ENCODE measurements at regions not wholly inside any gene's neighbourhood (a gene's known extent, or its start where the extent isn't known, plus 50 kb on each side); places are given as distances from the start of the nearest gene placed in this dataset.

DNA sequence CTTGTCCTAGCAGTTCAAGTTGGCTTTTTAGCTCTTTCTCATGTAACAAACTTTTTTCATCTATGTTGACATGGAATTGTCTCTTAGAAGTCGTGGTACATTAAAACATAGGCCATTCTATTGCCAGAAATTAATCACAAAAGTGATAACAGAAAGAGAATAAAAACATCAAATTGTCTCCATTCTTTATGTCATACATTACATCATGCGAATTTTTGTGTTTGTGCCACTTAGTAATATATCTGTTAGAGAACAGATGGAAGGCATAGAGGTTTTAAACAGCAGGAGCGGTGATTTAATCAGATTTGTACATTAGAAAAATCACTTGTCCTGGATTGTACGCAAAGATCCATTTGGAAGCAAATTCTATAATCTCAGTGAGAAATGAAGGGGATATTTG, 136.5 kb upstream of the CDH20 start:
- no peak overlapping the region for H3K4me3 ChIP-seq
- no peak for ATAC-seq (replicated peaks in 6 of 8)
- H3K4me1 ChIP-seq (replicated peaks in 1 of 2), result peaks cover 0 to 3% of the 10 kb centered on the region in 2 donors
- 40 to 100% (median 89%) methylated on average over 1 to 4 of the region's 4 CpGs for WGBS, 10 experiments
- in situ Hi-C loops (cut with MboI; ENCODE audit: low pct_unique_long_range_greater_than_20kb in 2 of 9, low sequenced_read_pairs in 9 of 9, unreplicated experiment in 9 of 9), result no loop called here
- H3K27ac ChIP-seq, result no peak overlapping the region

DNA sequence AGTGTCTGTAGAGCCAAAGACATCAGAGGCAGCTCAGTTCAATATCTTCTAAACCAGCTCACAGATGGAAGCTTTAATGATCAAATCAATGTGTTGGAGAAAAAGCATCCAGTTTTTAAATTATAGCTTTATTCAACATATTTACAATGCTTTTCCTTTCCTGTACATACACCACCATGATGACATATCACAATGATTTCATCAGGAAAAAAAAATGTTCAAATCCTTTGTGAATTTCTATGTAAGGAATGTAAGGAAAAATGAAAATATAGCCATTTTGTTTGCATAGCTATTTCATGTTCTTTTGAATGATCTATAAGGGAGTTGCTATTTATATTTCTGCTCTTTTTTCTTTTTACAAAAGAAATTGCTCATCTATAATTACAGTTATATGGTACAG, 134.7 kb upstream of the CDH20 start:
- peak in 1 of 8 experiments; percentile 16 for ATAC-seq (replicated peaks in 6 of 8)
- H3K4me3 ChIP-seq, result no peak overlapping the region
- no peak overlapping the region for H3K27ac ChIP-seq
- in situ Hi-C loops (cut with MboI; ENCODE audit: low pct_unique_long_range_greater_than_20kb in 2 of 9, low sequenced_read_pairs in 9 of 9, unreplicated experiment in 9 of 9), result no loop called here
- H3K4me1 ChIP-seq (replicated peaks in 1 of 2), result peaks cover 0 to 3% of the 10 kb centered on the region in 2 donors

DNA sequence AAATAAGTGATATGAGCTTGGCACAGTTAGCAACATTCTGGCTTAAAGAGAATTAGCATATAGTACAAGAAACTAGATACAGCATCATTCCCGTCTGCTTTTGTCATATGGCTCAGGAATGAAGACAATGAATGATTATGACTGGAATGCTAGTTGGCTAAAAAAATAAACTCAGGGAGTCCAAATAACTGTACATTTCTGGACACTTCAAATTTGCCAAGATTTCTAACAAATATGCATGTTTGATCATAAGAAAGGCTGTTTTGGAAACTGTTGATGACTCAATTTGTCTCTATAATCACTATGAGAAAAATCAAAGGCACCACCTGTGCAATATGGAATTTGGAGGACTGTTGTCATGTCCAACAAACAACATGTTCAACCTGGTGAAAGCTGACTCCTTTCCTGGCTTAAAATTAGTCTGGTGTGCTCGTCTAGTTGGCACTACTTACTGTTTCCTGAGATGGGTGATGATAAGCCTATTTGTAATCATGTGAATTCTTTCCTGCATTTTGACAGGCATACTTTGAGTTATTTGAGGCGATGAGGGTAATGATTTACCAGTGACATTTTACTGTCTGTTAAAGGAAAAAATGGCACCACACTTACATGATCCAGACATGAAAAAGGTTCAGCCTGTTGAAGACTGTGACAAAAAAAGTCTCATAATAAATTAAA, 133.9 kb upstream of the CDH20 start:
- in situ Hi-C loops (cut with MboI; ENCODE audit: low pct_unique_long_range_greater_than_20kb in 2 of 9, low sequenced_read_pairs in 9 of 9, unreplicated experiment in 9 of 9), result no loop called here
- peak in 2 of 8 experiments; percentile 47 to 86 for ATAC-seq (replicated peaks in 6 of 8)
- H3K4me3 ChIP-seq, result no peak overlapping the region
- WGBS, 10 experiments, result 0 to 100% (median 83%) methylated on average over 1 to 3 of the region's 3 CpGs; no CpG with 5 or more reads in 1 of the 10 experiments
- H3K4me1 ChIP-seq (replicated peaks in 1 of 2), result peaks cover 0 to 3% of the 10 kb centered on the region in 2 donors
- no peak overlapping the region for H3K27ac ChIP-seq

DNA sequence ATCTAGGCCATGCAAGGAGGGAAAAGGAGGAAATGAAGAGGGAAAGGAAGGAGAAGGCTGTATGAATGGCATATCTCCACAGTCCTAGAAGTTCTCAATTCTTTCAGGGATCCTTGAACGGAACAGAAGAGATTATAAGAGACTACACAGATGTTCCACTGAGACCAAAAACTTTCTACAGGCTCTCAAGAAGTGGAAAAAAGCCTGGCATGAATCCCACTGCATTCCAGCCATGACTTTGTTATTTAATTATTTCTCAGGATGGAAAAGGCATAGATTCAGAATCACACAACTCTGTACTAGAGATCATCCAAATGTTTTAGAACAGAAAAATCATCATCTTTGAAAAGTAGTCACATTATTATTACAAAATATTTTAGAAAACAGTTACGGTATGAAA, 131.7 kb upstream of the CDH20 start:
- ATAC-seq (replicated peaks in 6 of 8), result no peak
- 5 to 100% (median 80%) methylated on average over 1 to 2 of the region's 2 CpGs; no CpG with 5 or more reads in 1 of the 10 experiments for WGBS, 10 experiments
- in situ Hi-C loops (cut with MboI; ENCODE audit: low pct_unique_long_range_greater_than_20kb in 2 of 9, low sequenced_read_pairs in 9 of 9, unreplicated experiment in 9 of 9), result loop anchor here in 1 of 9 experiments (25.0 kb wide), 1 partner anchor 89 kb away; no protein-coding TSS in a partner anchor

DNA sequence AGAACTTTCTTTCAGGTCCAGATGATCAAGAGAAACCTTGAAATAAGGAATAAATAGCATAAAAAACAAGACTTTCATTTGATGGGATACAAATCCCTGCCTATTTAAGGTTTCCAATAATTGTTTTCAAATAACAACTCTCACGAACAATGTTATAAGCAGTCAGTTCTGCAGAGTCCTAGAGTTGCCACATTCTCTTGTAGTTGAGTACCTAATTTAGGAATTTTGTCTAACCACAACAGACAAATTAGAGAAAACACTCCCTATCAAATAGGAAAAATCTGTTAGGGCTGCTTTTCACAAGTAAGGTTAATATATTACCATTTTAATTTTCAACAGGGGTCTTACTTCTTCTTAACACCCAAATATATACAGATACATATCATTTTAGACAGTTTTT, 130.1 kb upstream of the CDH20 start:
- in situ Hi-C loops (cut with MboI; ENCODE audit: low pct_unique_long_range_greater_than_20kb in 2 of 9, low sequenced_read_pairs in 9 of 9, unreplicated experiment in 9 of 9), result loop anchor here in 1 of 9 experiments (25.0 kb wide), 1 partner anchor 91 kb away; no protein-coding TSS in a partner anchor
- Histone ChIP-seq H3K4me3 (no peak overlapping the region), H3K4me1 (replicated peaks in 1 of 2) (peaks cover 0 to 3% of the 10 kb centered on the region in 2 donors), H3K27ac (no peak overlapping the region)
- ATAC-seq (replicated peaks in 6 of 8), result no peak
- WGBS, 10 experiments, result 0 to 100% (median 78%) methylated on average over 1 of the region's 1 CpG; no CpG with 5 or more reads in 1 of the 10 experiments

More for the DNA sequence above, 131.7 kb upstream of the CDH20 start:
- H3K4me1 ChIP-seq (replicated peaks in 1 of 2), result peaks cover 0 to 3% of the 10 kb centered on the region in 2 donors
- H3K4me3 ChIP-seq, result no peak overlapping the region
- no peak overlapping the region for H3K27ac ChIP-seq

DNA sequence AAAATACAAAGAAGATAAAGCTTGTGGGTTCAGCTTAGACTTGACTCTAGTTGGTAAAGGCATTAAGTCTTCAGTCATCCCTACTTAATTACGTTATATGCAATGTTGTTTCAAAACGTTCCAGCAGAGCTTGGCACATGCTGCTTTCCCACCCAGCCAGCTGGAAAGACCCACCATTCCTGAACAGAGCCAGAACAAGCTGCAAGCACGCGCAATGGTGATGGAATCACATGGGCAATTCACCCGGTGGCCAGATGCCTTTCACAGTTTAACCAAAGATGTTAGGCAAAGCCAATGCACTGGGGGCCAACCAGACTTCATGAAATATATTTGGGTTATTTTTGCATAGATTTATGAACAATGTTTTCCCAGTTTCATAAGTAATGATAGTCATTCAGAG, 123.4 kb upstream of the CDH20 start:
- H3K27ac ChIP-seq, result no peak overlapping the region
- no peak overlapping the region for H3K4me3 ChIP-seq
- in situ Hi-C loops (cut with MboI; ENCODE audit: low pct_unique_long_range_greater_than_20kb in 2 of 9, low sequenced_read_pairs in 9 of 9, unreplicated experiment in 9 of 9), result loop anchor here in 1 of 9 experiments (25.0 kb wide), 1 partner anchor 98 kb away; no protein-coding TSS in a partner anchor
- no peak for ATAC-seq (replicated peaks in 6 of 8)
- WGBS, 10 experiments, result 7 to 96% (median 40%) methylated on average over 2 to 5 of the region's 5 CpGs; no CpG with 5 or more reads in 2 of the 10 experiments
- no peaks in the 10 kb centered on the region for H3K4me1 ChIP-seq (replicated peaks in 1 of 2)

DNA sequence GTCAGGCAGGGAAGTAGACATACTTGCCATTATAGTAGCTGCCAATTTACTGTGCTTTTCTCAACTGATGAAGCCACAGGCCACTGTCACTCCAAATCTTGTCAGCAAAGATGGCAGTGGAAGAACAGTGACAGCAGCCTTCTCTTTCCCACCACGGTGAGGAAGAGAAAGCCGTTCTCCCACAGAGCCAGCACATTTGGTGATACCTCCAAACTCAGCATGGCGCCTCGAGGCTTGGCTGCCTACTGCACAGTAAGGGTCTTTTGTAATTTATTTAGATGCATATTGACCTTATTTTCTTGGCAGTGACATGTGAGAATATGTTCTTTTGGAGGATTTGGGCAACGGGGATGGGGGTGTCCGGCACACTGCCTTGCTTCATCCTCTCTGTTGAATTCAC, 117.2 kb upstream of the CDH20 start:
- no peak for ATAC-seq (replicated peaks in 6 of 8)
- 20 to 87% (median 67%) methylated on average over 1 to 5 of the region's 6 CpGs; no CpG with 5 or more reads in 2 of the 10 experiments for WGBS, 10 experiments
- Histone ChIP-seq H3K4me1 (replicated peaks in 1 of 2) (no peaks in the 10 kb centered on the region), H3K4me3 (no peak overlapping the region), H3K27ac (no peak overlapping the region)
- in situ Hi-C loops (cut with MboI; ENCODE audit: low pct_unique_long_range_greater_than_20kb in 2 of 9, low sequenced_read_pairs in 9 of 9, unreplicated experiment in 9 of 9), result loop anchor here in 1 of 9 experiments (25.0 kb wide), 1 partner anchor 104 kb away; no protein-coding TSS in a partner anchor

DNA sequence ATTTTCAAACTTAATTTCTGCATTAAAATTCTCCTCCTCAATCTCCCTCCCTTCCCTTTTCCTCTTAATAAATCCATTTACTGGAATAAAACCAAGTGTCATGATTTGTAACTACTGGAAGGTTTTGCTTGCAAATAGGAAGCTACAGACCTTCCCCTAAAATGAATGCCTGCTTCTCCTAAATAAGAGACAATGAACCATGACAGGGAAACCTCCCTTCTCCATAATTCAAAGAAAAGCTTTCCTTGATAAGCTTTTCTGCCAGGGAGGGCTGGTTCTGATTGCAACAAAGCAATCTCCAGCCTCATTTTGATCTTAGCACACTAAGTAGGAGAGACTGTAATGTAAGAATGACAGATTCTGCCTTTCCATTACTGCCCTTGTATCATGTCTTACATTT, 111.0 kb upstream of the CDH20 start:
- Histone ChIP-seq H3K27ac (no peak overlapping the region), H3K4me3 (no peak overlapping the region), H3K4me1 (replicated peaks in 1 of 2) (peaks cover 0 to 9% of the 10 kb centered on the region in 2 donors)
- in situ Hi-C loops (cut with MboI; ENCODE audit: low pct_unique_long_range_greater_than_20kb in 2 of 9, low sequenced_read_pairs in 9 of 9, unreplicated experiment in 9 of 9), result loop anchor here in 1 of 9 experiments (25.0 kb wide), 1 partner anchor 110 kb away; no protein-coding TSS in a partner anchor
- ATAC-seq (replicated peaks in 6 of 8), result peak in 3 of 8 experiments; percentile 17 to 36 (median 33)

DNA sequence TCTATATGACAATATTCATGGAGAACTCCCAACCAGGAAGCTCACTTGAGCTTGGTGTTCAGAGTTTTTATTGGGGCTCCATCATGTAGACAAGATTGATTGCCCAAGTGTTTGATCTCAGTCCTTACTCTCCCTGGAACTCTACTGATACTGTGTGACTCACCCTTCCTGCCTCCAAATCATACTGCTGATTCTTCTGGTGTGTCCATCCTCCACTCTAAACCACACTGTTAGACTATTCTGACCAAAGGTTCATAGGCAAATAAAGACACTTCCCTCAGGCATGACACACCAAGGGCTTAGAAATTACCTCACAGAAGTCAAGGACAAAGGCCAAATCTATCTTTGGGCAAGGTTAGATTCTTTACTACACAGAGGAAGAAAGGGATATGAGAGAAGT, 107.9 kb upstream of the CDH20 start:
- Histone ChIP-seq H3K4me1 (replicated peaks in 1 of 2) (peaks cover 0 to 9% of the 10 kb centered on the region in 2 donors), H3K27ac (no peak overlapping the region), H3K4me3 (no peak overlapping the region)
- in situ Hi-C loops (cut with MboI; ENCODE audit: low pct_unique_long_range_greater_than_20kb in 2 of 9, low sequenced_read_pairs in 9 of 9, unreplicated experiment in 9 of 9), result no loop called here
- ATAC-seq (replicated peaks in 6 of 8), result no peak

DNA sequence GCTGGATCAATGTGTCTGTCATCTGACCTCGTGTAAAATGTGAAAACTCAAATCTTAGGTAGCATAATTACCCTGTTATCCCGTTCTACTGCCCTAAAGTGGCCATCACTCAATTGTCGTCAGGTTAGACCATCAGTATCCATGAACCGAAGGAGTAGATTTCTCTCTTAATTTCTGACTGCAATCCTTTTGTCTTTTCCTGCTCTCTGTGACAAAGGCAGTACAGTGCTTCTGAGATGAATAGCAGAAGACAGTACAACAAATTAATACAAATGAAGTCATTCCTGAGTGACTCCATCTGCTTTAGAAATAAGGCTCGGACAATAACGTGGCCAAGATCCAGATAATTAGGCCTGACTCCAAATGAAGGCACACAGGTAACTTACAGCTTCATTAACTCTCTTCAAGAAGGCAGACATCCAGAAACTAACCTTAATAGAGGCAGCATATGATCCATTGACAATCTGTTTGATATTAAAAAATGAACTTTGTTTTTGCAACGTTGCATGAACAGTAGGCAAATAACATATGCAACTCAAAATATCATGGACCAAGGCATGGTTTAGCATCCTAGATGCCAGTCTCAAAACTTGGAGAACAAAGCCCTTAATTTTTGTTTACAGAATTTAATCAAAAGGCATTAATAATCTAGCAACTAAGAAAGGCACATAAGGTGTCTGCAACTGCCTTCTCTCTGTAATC, 96.7 kb upstream of the CDH20 start:
- Histone ChIP-seq H3K4me3 (no peak overlapping the region), H3K27ac (no peak overlapping the region), H3K4me1 (replicated peaks in 1 of 2) (peaks cover 8 to 25% of the 10 kb centered on the region in 2 donors)
- in situ Hi-C loops (cut with MboI; ENCODE audit: low pct_unique_long_range_greater_than_20kb in 2 of 9, low sequenced_read_pairs in 9 of 9, unreplicated experiment in 9 of 9), result no loop called here
- WGBS, 10 experiments, result 2 to 72% (median 55%) methylated on average over 3 to 7 of the region's 7 CpGs
- ATAC-seq (replicated peaks in 6 of 8), result peak in 5 of 8 experiments; percentile 56 to 89 (median 84)

DNA sequence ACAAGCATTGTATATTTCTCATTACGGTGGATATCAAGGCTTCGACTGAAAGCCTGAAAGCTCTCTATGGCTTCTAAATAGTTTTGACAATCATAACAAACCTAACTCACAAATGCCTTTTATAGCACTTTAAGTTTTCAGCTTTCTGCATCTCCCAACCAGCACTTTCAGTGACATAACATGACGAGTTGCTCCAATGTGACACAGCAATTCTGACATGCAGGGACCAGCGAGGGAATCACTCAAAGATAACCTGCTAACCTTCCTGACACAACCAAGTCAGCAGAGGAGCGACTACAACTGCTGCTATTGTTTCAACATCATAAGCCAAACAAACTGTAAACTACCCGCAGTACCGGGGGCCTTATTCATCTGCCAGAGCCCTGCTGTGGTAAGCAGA, 95.7 kb upstream of the CDH20 start:
- no peak for ATAC-seq (replicated peaks in 6 of 8)
- in situ Hi-C loops (cut with MboI; ENCODE audit: low pct_unique_long_range_greater_than_20kb in 2 of 9, low sequenced_read_pairs in 9 of 9, unreplicated experiment in 9 of 9), result no loop called here
- no peak overlapping the region for H3K27ac ChIP-seq
- H3K4me3 ChIP-seq, result no peak overlapping the region
- H3K4me1 ChIP-seq (replicated peaks in 1 of 2), result peaks cover 15 to 35% of the 10 kb centered on the region in 2 donors
- WGBS, 10 experiments, result 35 to 100% (median 85%) methylated on average over 1 to 7 of the region's 7 CpGs

DNA sequence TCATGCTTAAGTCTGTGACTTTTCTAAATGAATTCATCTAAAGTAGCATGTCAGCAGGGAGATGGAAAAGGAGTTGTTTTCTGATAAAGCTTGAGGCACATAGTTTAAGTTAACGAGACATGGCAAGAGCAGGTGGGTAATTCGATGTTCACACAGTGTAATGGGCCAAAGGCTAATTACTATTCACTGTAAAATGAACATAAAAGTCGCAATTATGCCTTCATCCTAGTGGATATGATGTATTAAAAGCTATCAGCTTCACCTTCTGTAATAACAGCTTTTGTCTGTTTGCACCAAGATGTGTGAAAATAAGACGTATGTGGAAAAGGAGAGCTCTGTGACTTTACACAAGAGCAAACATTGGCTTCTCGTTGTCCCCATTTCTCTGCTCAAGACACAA, 94.2 kb upstream of the CDH20 start:
- ATAC-seq (replicated peaks in 6 of 8), result no peak
- H3K4me1 ChIP-seq (replicated peaks in 1 of 2), result peaks cover 15 to 35% of the 10 kb centered on the region in 2 donors
- WGBS, 10 experiments, result 8 to 90% (median 62%) methylated on average over 2 to 5 of the region's 5 CpGs; no CpG with 5 or more reads in 1 of the 10 experiments
- no peak overlapping the region for H3K4me3 ChIP-seq
- in situ Hi-C loops (cut with MboI; ENCODE audit: low pct_unique_long_range_greater_than_20kb in 2 of 9, low sequenced_read_pairs in 9 of 9, unreplicated experiment in 9 of 9), result no loop called here
- no peak overlapping the region for H3K27ac ChIP-seq

DNA sequence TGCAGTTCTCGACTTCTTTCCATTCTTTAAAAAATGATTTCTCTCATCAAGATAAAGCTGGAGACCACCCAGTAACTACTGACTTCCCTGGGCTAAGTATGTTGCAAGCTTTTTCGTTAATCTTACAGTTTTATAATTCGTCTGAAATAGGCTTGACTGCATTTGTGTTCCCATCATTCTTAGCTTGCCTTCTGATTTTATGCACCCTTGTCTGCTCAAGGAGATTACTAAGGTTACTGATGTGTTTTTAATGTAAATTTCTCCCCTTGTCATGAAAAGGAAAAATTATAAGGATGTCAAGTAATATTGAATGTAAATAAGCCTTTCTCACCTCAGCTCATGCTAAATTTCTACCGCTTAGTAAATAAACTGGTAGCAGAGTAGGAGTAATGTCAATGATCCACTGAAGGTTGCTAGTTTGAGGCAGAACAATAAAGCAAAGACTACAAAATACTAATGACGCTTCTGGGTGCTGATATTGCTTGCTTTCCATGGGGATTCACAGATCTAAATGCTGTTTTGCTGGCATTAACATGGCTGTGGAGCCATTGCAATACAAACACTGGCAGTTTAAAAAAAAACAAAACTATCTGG, 91.9 kb upstream of the CDH20 start:
- ATAC-seq (replicated peaks in 6 of 8), result peak in 5 of 8 experiments; percentile 30 to 70 (median 60)
- in situ Hi-C loops (cut with MboI; ENCODE audit: low pct_unique_long_range_greater_than_20kb in 2 of 9, low sequenced_read_pairs in 9 of 9, unreplicated experiment in 9 of 9), result no loop called here
- peak overlapping the region in 1 of 2 donors; percentile 26 for H3K27ac ChIP-seq
- peaks cover 11 to 37% of the 10 kb centered on the region in 2 donors for H3K4me1 ChIP-seq (replicated peaks in 1 of 2)
- WGBS, 10 experiments, result 17 to 96% (median 59%) methylated on average over 2 to 5 of the region's 5 CpGs
- no peak overlapping the region for H3K4me3 ChIP-seq
